ENCODE measurements at regions not wholly inside any gene's neighbourhood (a gene's known extent, or its start where the extent isn't known, plus 50 kb on each side); places are given as distances from the start of the nearest gene placed in this dataset.

GRCh38 chr7:131844369-131844768 lies 287.9 kb upstream of the PODXL start:
- Histone ChIP-seq H3K27ac (no peak overlapping the region), H3K9me3 (no peaks in the 10 kb centered on the region), H3K36me3 (no peaks in the 10 kb centered on the region), H3K4me1 (no peaks in the 10 kb centered on the region), H3K4me3 (no peak overlapping the region), H3K27me3 (no peaks in the 10 kb centered on the region)
- ATAC-seq (no peak), FAIRE-seq (no peak), DNase-seq (no peak)
- intact Hi-C loops (cut with DNase I), result no loop called here
- TF ChIP-seq CTCF (IDR thresholded peaks at IDR 0.05), result no peak
- WGBS, 2 donors, result 15 to 16% methylated on average over 3 of the region's 3 CpGs

GRCh38 chr7:131843898-131844331 lies 287.5 kb upstream of the PODXL start:
- H3K36me3 ChIP-seq, result no peaks in the 10 kb centered on the region
- 17 to 24% methylated on average over 10 of the region's 10 CpGs for WGBS, 2 donors
- H3K27ac ChIP-seq, result no peak overlapping the region
- TF ChIP-seq CTCF (IDR thresholded peaks at IDR 0.05), result no peak
- DNase-seq (no peak), ATAC-seq (peak in 2 of 4 donors; percentile 23 to 26), FAIRE-seq (no peak)
- H3K27me3 ChIP-seq, result no peaks in the 10 kb centered on the region
- no peak overlapping the region for H3K4me3 ChIP-seq
- H3K9me3 ChIP-seq, result no peaks in the 10 kb centered on the region
- no peaks in the 10 kb centered on the region for H3K4me1 ChIP-seq
- intact Hi-C loops (cut with DNase I), result no loop called here

DNA sequence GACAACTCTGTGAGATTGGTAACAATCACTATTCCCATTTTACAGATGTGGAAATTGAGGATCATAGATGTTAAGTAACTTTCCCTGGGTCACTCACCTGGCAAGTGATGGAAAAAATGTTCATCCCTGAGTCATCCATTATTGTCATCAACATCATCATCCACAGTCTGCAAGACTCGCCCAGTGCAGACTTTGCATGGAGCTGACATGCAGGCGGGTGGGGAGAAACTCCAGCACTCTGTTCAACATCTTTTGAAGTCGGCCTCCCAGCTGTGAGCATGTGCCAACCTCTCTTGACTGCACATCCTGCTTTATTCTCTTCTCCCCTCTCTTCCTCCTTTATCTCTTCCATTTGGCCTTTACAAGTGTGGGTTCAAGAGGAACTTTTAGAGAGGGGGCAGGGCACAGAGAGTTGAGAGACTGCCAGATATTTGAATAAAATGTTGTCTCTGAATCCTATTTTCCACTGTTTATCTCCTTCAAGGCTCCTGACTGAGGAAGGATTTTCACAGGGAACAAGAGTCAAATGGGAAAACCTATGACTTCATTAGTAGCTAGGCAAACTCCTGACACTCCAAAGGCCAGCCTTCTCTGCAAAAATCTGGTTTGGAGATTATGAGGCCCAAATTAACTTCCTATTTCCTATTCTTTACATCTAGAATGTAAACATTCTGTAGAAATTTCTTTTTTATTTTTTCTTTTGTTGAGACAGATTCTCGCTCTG lies 283.7 kb upstream of the PODXL start:
- FAIRE-seq (no peak), ATAC-seq (no peak), DNase-seq (no peak)
- no peaks in the 10 kb centered on the region for H3K9me3 ChIP-seq
- no peaks in the 10 kb centered on the region for H3K4me1 ChIP-seq
- no peak overlapping the region for H3K4me3 ChIP-seq
- no peak for TF ChIP-seq CTCF (IDR thresholded peaks at IDR 0.05)
- WGBS, 2 donors, result 77 to 83% methylated on average over 4 of the region's 4 CpGs
- H3K27me3 ChIP-seq, result no peaks in the 10 kb centered on the region
- no peak overlapping the region for H3K27ac ChIP-seq
- intact Hi-C loops (cut with DNase I), result no loop called here
- H3K36me3 ChIP-seq, result no peaks in the 10 kb centered on the region

DNA sequence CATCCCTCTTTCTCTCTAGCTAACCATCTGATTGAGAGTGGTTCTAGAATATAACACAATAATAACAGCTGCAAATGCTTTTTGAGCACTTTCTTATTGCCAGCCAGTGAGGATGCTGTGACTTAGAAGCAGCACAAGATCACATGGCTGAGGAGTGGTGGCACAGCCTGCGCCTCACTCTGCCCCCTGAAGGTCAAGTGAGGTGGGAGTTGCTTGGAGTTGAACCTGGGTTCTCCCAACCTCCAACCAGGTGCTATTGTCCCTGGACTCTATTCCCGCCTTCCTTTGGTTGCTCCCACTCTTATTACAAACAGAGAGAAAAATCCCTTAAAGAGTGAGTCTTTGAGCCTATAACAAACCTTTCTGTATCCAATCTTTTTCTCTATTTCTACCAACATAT lies 280.3 kb upstream of the PODXL start:
- ATAC-seq (no peak), DNase-seq (no peak), FAIRE-seq (no peak)
- intact Hi-C loops (cut with DNase I), result no loop called here
- 54 to 67% methylated on average over 2 of the region's 2 CpGs for WGBS, 2 donors
- H3K9me3 ChIP-seq, result no peaks in the 10 kb centered on the region
- H3K4me1 ChIP-seq, result no peaks in the 10 kb centered on the region
- H3K36me3 ChIP-seq, result no peaks in the 10 kb centered on the region
- no peak for TF ChIP-seq CTCF (IDR thresholded peaks at IDR 0.05)
- H3K4me3 ChIP-seq, result no peak overlapping the region
- H3K27ac ChIP-seq, result no peak overlapping the region
- H3K27me3 ChIP-seq, result no peaks in the 10 kb centered on the region

- no peaks in the 10 kb centered on the region for H3K9me3 ChIP-seq
- H3K27me3 ChIP-seq, result no peaks in the 10 kb centered on the region
- 83 to 90% methylated on average over 3 of the region's 3 CpGs for WGBS, 2 donors
- intact Hi-C loops (cut with DNase I), result no loop called here
- no peak for TF ChIP-seq CTCF (IDR thresholded peaks at IDR 0.05)
- H3K27ac ChIP-seq, result no peak overlapping the region
- no peak overlapping the region for H3K4me3 ChIP-seq
- no peaks in the 10 kb centered on the region for H3K36me3 ChIP-seq
- H3K4me1 ChIP-seq, result no peaks in the 10 kb centered on the region
- ATAC-seq, result no peak
- FAIRE-seq, result no peak
- no peak for DNase-seq
Measured at GRCh38 chr7:131835141-131835540, 278.7 kb upstream of the PODXL start.

Measured in pancreas (tissue), 10 donors.